Activated CD4-positive, CD25-positive, alpha-beta regulatory T cell treated with anti-CD3 and anti-CD28 coated beads, Interleukin-2, amount 50 U/mL, for 16 hours (primary cell): ENCODE measurements at regions not wholly inside any gene's neighbourhood (a gene's known extent, or its start where the extent isn't known, plus 50 kb on each side); places are given as distances from the start of the nearest gene placed in this dataset.

Experiments used
- DNase-seq: peaks from one replicate; pipeline ENCODE4 v3.0.0-alpha.2; 2020; ENCODE audit warnings: low read depth, low spot score

DNA sequence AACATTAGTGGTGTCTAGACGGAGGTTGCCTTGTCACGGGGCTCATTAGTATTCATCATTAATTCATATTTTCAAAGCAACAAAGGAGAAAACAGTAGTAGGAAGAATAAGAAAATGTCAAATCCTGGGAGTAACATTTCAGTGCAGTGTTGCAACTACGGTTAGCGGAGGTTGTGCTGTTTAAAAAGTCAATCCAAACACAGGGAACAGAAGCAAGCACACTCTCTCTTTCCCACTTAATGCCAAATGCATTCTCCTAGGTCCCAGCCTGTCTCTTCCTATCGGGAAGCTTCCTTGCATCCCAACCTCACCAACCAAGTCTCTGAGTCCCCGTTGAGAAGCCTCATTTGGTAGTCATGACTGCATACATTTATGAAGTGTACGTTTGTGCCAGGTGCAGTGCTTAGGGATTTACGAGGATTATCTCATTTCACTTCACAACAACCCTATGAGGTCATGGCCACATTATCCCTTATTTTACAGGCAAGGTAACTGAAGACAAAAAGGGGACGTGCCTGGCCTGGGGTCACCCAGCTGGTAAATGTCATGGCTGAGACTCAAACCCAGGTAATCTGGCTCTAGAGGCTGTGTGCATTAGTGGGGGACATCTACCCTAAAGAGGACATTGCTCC, 283.6 kb upstream of the SALL1 start:
- no peak for DNase-seq

- no peak for DNase-seq
Measured at GRCh38 chr16:51433599-51433998, 282.5 kb upstream of the SALL1 start.

DNA sequence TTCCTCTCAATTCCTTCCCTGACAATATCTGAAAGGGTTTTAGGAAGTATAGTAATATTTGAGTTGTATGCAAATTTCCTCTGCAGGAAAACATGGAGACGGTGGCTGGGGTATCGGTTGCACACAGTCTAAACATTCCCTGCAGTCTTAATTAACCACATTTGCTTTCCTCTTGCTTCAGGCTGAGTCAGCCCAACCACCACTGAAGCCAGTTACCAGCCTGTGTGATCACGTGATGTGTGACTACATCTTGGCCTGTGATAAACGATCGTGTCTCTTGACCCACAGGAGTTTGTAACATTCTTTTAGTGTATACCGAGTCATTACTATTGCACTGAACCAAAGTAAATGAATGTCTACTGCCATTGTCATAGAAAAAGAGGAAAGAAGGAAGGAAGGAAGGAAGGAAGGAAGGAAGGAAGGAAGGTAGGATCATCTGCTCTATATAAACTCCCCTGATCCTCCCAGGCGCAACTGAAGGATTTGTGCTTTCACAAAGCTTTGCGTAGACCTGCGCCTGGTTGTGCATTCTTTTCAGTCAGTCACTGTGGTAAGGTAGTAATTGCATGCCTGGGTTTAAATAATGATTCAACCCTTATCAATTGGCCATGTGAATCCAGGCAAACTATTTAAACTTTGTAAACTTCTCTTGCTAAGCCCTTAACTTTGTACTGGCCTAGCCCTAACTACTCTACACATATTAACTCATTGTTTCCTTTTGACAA, 280.6 kb upstream of the SALL1 start:
- no peak for DNase-seq

- DNase-seq, result no peak
Measured at GRCh38 chr16:51430716-51431369, 279.8 kb upstream of the SALL1 start.

- no peak for DNase-seq
Measured at GRCh38 chr16:51429041-51429440, 278.0 kb upstream of the SALL1 start.

DNA sequence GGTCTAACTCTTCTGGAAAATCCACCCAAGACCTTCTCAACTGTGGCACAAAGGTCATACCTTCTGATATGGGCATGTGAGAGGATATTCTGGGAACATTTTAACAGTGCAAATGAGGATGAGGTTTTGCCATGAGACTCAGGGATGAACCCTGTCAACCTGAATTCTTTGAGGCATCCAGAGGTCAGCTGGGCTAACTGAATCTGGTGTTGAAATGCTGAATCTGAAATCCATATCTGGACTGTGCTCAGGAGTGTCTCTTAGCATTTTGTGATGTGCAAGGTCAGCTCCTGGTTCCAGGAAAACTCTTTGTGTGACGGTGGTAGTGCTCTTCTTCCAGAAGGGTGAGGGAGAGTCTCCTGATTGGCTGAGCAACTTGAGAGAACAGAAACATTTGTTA, 276.0 kb upstream of the SALL1 start:
- DNase-seq, result no peak

- DNase-seq, result no peak
Measured at GRCh38 chr16:51426276-51426675, 275.2 kb upstream of the SALL1 start.

DNA sequence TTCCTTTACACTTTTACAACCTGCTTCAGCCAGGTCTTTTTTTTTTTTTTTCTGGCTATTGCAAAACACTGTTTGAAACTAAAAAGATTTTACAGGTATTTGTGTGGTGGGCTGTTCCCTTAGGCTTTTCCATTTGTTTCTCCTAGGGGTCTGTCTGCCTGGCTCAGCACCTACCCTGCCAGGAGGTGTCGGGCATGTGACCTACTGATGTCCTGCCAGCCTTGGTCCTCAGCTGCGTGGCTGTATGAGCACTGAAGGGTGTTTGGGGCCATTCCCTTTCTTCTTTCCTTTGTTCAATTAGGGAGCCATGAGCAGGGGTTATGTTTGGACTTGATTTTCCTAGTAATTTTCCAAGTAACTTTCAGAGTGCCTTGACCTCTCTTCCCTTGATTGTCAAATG, 269.2 kb upstream of the SALL1 start:
- no peak for DNase-seq

GRCh38 chr16:51419768-51420167, 268.7 kb upstream of the SALL1 start:
- no peak for DNase-seq

- no peak for DNase-seq
Measured at GRCh38 chr16:51418258-51418657, 267.2 kb upstream of the SALL1 start.

- DNase-seq, result no peak
Measured at GRCh38 chr16:51416926-51417325, 265.9 kb upstream of the SALL1 start.

- no peak for DNase-seq
Measured at GRCh38 chr16:51410125-51410524, 259.1 kb upstream of the SALL1 start.

GRCh38 chr16:51409001-51409675, 258.1 kb upstream of the SALL1 start:
- no peak for DNase-seq

- no peak for DNase-seq
Measured at GRCh38 chr16:51408357-51408756, 257.3 kb upstream of the SALL1 start.

GRCh38 chr16:51407921-51408320, 256.9 kb upstream of the SALL1 start:
- no peak for DNase-seq

DNA sequence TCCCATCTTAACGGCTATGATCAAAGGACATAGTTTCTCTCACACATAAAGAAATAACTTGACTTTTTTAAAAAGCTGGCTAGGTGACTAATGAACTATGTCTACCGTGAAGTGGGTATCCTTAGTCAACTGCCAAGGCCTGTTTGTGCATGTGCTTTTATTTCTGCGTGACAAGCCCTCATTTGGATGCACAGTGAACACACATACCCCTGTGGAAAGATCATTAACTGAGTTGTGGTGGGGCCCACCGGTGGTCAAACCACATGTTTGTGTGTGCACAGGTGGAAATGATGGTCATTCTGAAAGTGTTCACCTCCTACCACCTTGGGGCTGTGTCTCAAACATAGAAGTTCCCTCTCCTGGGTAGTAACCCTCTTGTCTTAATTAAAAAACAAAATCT, 256.1 kb upstream of the SALL1 start:
- no peak for DNase-seq

- DNase-seq, result no peak
Measured at GRCh38 chr16:51405361-51405760, 254.3 kb upstream of the SALL1 start.

DNA sequence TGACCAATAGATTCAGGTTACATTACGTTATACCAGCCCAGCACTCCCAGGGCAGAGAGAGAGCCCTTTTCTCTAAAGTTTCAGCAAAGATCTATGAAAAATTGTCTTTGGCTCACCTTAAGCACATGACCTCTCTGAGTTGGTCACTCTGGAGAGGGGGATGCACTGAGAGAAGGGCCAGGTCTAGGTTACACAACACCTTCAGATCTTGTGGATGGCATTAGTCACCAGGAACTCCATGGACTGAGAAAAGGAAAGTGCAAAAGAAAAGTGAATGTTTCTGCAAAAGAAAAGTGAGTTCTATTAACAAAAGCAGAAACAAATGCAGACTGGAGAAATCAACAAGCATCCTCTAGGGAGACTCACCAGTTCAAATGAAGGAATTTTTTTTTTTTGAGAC, 253.3 kb upstream of the SALL1 start:
- no peak for DNase-seq

DNA sequence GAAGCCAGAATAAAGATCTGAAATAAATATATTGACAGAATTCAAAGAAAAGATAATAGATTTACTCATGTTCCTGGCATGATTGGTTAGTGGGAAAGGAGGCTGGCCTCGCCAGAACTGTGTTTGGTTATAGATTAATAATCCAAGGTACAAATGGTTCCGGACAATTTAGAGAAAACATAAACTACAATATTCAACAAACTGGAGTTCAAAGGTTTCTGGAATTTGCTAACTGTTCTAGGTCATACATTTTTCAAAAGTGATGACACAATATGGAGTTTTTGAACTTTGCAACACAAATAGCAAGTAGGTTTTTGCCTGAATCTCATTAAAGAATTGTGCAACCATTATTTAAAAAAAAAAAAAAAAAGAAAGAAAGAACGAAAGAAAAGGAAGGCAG, 251.7 kb upstream of the SALL1 start:
- no peak for DNase-seq

- no peak for DNase-seq
Measured at GRCh38 chr16:51402298-51402697, 251.2 kb upstream of the SALL1 start.

DNA sequence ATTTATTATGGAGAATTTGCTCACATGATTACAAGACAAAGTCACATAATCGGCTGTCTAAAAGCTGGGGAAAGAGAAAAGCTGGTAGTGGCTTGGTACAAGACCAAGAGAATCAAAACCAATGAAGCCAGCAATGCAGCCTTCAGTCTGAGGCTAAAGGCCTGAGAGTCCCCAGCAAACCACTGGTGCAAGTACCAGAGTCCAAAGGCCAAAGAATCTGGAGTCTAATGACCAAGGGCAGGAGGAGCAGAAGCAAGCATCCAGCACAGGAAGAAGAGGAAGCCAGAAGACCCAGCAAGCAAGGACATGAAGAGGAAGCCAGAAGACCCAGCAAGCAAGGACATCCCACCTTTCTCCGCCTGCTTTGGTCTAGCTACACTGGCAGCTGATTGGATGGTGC, 250.6 kb upstream of the SALL1 start:
- no peak for DNase-seq

- DNase-seq, result no peak
Measured at GRCh38 chr16:51399908-51400670, 249.0 kb upstream of the SALL1 start.
